GM18867 (cell line): ENCODE measurements at regions not wholly inside any gene's neighbourhood (a gene's known extent, or its start where the extent isn't known, plus 50 kb on each side); places are given as distances from the start of the nearest gene placed in this dataset.
"Not testable (repeated sequence)": the region's sequence is repeated elsewhere in the genome, so short reads cannot be mapped to it uniquely, and the experiment has no call there.

Source experiments
- ATAC-seq: cut with Tn5 transposase; IDR thresholded peaks from one replicate; pipeline ENCODE4 v1.9.1; 2021; ENCODE audit warnings: mild to moderate bottlenecking, moderate library complexity; ENCODE audit not compliant: unreplicated experiment

DNA sequence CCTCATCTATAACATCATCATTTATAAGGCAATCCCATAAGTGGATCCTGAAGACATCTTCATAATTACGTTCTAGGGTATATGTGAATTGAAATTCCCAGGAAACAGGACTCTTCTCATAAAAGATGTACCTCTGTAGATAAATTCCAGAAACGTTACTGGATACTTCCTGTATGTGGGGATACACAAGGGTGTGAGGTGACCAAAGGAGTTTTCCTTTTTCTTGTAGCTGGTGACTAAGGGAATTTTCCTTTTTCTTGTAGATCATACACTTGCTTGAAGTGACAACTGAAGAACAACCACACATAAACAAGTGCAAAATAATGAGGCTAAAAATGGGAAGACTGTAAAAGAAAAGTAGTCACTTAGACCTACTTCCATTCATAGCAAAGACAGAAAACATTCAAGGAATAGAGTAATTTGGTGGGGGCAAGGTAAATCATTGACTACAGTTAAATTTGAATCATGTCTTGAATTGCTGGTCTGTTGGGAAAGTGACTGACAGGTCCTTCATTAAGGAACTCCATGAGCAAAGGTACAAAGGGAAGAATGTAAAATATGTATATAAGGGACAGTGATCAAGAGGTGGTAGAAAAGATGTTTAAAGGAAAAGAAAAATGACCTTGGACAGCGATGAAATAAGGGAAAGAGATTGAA is 53.2 kb upstream of the UBE2E3 start:
- ATAC-seq, result no peak

GRCh38 chr2:180925700-180926099 is 54.7 kb upstream of the UBE2E3 start:
- no peak for ATAC-seq

- ATAC-seq, result no peak
These were observed 56.3 kb upstream of the UBE2E3 start for GRCh38 chr2:180924063-180924462.

GRCh38 chr2:180910831-180911665 is 69.4 kb upstream of the UBE2E3 start:
- ATAC-seq, result no peak

DNA sequence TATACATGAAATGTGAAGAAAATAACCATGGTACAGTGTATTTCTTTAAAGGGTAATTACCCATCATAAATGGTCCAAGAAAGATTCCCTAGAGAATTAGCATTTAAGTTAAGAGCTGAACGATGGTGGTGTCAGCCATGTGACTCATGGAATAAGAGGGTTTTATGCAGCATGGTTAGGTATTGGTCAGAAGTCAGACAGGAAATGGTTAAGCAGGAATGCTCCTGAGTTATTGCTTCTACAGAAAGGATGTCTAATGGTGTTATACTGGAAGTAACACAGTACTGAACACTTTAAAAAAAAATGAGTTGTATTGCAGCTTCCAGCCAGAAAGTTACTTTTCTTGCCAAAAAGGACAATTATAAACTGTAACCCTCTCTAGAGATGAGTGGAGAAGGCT is 72.7 kb upstream of the UBE2E3 start:
- ATAC-seq, result no peak

- no peak for ATAC-seq
These were observed 74.9 kb upstream of the UBE2E3 start for GRCh38 chr2:180905461-180905860.

GRCh38 chr2:180905002-180905401 is 75.4 kb upstream of the UBE2E3 start:
- ATAC-seq, result no peak

DNA sequence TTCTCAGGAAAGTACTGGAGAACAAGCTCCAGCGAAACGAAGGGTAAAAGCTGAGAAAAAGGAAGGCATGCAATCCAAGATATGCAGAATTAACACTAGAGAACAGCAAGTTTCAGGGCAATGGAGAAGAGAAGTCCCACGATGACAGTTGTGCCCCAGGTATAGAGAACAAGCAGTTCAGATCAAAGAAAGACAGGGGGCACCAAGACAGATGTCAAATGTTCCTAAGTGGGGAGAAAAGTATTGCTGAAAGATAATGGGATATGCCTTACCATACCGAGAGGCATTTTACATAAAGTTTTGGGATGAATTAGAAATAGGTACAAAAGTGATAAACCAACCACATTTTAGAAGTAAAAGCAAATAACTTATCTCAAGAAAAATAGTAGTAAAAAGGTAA is 79.1 kb upstream of the UBE2E3 start:
- no peak for ATAC-seq

DNA sequence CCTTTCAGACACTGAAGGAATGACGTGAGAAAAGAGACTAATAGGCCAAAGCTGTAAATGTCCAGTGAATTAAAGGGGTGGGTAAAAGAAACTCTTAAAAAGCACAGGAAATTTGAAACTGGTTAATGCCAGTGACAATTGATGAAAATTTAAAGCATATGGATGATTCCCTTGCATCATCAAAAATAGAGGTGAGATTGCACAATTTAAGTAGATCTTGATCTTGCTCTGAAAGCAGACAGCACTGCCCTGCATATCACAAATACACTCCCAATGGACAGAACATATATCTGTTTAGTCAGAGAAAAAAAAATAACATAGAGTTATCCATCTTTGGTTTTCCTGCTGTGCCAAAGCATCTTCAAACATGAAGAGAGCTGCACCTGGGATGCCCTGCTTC is 86.7 kb upstream of the UBE2E3 start:
- no peak for ATAC-seq

GRCh38 chr2:180892091-180892490 is 88.3 kb upstream of the UBE2E3 start:
- no peak for ATAC-seq

DNA sequence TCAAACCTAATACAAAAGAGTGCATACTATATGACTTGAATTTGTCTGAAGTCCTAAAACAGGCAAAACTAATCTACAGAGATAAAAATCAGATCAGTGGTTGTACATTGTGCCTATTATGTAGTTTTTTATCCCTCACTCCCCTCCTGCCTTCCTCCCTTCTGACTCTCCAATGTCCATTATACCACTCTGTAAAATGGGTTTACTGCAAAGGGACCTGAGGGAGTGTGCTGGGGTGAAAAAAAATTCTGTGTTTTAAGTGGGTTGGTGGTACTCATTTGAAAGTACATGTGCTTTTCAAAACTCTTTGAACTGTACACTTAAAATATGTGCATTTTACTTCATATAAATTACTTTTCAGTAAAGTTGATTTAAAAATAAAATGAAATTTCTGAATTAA is 89.0 kb upstream of the UBE2E3 start:
- no peak for ATAC-seq

- ATAC-seq, result no peak
These were observed 89.6 kb upstream of the UBE2E3 start for GRCh38 chr2:180890781-180891180.

DNA sequence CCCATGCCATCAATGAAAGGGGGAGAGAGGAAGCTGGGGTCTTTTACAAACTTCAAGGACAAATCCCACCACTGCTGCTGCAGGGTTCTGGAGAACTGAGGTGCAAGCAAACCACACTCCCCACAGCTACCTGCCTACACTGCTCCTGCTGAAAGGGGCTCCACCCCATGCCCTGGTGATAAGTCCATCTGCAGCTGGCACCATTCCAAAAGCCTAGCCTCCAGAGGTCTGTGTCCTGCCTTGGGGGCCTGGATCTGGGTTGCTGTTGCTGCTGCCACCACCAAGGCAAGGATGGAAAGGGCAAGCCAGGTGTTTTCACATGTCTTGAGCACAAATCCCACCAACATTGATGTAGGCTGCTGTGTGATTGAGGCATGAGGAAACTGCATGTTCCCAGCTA is 97.4 kb upstream of the UBE2E3 start:
- ATAC-seq, result no peak

GRCh38 chr2:180876506-180876905 is 103.9 kb upstream of the UBE2E3 start:
- ATAC-seq, result no peak

- no peak for ATAC-seq
These were observed 107.2 kb upstream of the UBE2E3 start for GRCh38 chr2:180873219-180873618.

GRCh38 chr2:180872781-180873180 is 107.6 kb upstream of the UBE2E3 start:
- not testable (repeated sequence) for ATAC-seq

GRCh38 chr2:180872255-180872654 is 108.2 kb upstream of the UBE2E3 start:
- no peak for ATAC-seq

- no peak for ATAC-seq
These were observed 108.8 kb upstream of the UBE2E3 start for GRCh38 chr2:180871649-180872048.

- ATAC-seq, result no peak
These were observed 130.6 kb upstream of the UBE2E3 start for GRCh38 chr2:180849851-180850250.

DNA sequence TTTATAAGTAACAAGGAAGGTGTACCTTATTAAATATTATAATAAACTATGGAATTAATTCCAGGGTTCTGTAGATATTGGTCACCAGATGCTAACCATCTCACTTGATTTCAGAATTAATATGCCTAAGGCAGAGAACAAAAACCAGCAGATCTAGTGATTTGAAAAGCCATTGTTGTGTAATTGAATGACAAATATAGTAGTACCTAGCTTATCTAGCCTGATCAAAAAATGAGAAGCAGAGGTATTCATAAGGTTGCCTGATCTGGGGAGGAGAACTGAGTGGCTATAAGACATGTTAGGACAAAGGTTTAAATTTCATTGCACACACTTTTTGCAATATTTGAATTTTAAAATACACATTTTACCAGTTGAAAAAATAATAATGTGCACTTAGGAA is 132.0 kb upstream of the UBE2E3 start:
- ATAC-seq, result no peak

DNA sequence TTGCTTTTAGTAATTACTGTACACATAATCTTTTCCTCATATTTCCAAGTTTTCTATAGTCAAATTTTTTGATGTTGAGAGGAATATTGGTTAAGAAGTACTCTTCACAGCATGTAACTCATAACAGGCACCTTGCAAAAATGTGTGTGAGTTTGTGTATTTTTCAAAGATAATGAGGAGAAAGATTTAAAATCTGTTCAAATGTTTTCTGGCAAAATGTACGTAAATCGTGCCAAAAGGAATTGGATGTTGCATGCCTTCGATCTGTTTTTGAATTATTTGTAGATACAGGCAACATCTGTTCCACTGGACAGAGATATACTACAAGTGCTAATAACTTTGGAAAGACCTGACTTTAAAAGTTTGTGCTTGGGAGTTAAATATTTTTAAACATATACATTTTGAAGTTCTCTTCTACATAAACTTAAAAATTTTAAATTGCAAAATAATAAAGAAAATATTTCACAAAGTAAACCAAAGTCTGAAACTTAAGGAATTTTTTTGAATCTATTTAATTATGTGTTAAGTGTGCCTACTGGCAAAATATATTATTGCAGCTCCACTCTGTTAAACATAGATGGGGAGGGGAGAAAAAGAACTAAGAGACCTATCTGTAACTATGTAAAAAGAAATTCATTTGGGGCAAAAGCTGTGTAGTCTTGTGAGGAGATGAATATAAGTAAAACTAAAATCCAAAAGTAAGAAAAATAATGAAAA is 133.5 kb upstream of the UBE2E3 start:
- ATAC-seq, result no peak

DNA sequence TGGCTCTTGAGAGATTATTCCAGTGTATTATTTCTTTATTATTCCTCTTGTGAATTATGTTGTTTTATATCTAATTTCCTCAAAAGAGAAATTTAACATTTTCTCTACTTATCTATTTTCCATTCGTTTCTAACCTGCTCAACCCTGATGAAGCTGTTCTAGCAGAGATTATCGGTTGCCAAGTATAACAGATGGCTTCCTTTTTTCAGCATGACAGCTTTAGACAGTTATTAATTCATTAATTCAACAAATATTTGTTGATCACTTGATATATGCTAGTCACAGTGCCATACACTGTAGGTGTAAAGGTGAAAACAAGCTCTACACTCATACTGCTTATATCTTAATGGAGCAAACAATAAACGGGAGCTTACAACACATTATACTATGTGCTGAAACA is 137.9 kb upstream of the UBE2E3 start:
- no peak for ATAC-seq
